SK-N-SH (cell line): ENCODE measurements at regions not wholly inside any gene's neighbourhood (a gene's known extent, or its start where the extent isn't known, plus 50 kb on each side); places are given as distances from the start of the nearest gene placed in this dataset.
"Not testable (repeated sequence)": the region's sequence is repeated elsewhere in the genome, so short reads cannot be mapped to it uniquely, and the experiment has no call there.

Experiments
- CTCF ChIA-PET: fragments of 300-600, 350-600 bp; formaldehyde crosslinking; extraction: SDS; loops from one replicate; lab custom pipeline; 2021; lab: Yijun Ruan, JAX
- POLR2A ChIA-PET: fragments of 350-600 bp; sonication (Branson Sonifier 250); formaldehyde crosslinking; extraction: SDS; loops from one replicate; lab custom pipeline; 2020; ENCODE audit warnings: antibody characterized with exemption, inconsistent platforms; lab: Yijun Ruan, JAX
- DNase-seq: peaks from one replicate; pipeline ENCODE4 v3.0.0; 2012
- H2AFZ ChIP-seq: fragments of 200-600 bp; sonication (generic); 2 replicates; pipeline ENCODE4 v1.8.1; 2016; ENCODE audit warnings: antibody characterized with exemption, mild to moderate bottlenecking, low read depth
- H3F3A ChIP-seq: fragments of 200-600 bp; sonication (generic); replicated peaks from 2 replicates; pipeline ENCODE3; 2016; ENCODE audit warnings: antibody characterized with exemption, mild to moderate bottlenecking; ENCODE audit not compliant: insufficient read depth
- H3K27ac ChIP-seq, 2 experiments: fragments of 200-500 bp in 1 of 2; fragments of 200-600 bp in 1 of 2; sonication (Bioruptor generic) in 1 of 2; sonication (generic), shearing (Covaris generic) in 1 of 2; 2 replicates each; pipeline versions ENCODE4 v1.5.1 to v1.6.1; 2014 to 2016; ENCODE audit warnings: low read depth in 2 of 2, inconsistent platforms in 1 of 2, low read length in 1 of 2, mild to moderate bottlenecking in 1 of 2, mixed read lengths in 1 of 2
- H3K27me3 ChIP-seq: fragments of 200-600 bp; sonication (generic), shearing (Covaris generic); 2 replicates; pipeline ENCODE4 v1.6.1; 2016; ENCODE audit warnings: mixed run types; ENCODE audit not compliant: insufficient read depth
- H3K36me3 ChIP-seq, 2 experiments: fragments of 200-500 bp in 1 of 2; fragments of 200-600 bp in 1 of 2; sonication (Bioruptor generic) in 1 of 2; sonication (generic) in 1 of 2; replicated peaks in 1 of 2; 2 replicates each; pipeline versions ENCODE3 to v1.5.1; 2014 to 2016; ENCODE audit warnings: low read length in 1 of 2, mild to moderate bottlenecking in 1 of 2; ENCODE audit not compliant: insufficient read depth in 2 of 2, control insufficient read depth in 1 of 2
- H3K4me1 ChIP-seq, 2 experiments: fragments of 200-500 bp in 1 of 2; fragments of 200-600 bp in 1 of 2; sonication (Bioruptor generic) in 1 of 2; sonication (generic), shearing (Covaris generic) in 1 of 2; 2 replicates each; pipeline versions ENCODE4 v1.5.1 to v1.6.1; 2014 to 2016; ENCODE audit warnings: low read depth in 1 of 2, low read length in 1 of 2, mixed run types in 1 of 2; ENCODE audit not compliant: insufficient read depth in 2 of 2, control insufficient read depth in 1 of 2
- H3K4me2 ChIP-seq: fragments of 200-600 bp; sonication (generic), shearing (Covaris generic); 2 replicates; pipeline ENCODE4 v1.6.1; 2017; ENCODE audit warnings: mixed run types
- H3K4me3 ChIP-seq, 2 experiments: fragments of 200-500 bp in 1 of 2; fragments of 200-600 bp in 1 of 2; sonication (Bioruptor generic) in 1 of 2; sonication (generic), shearing (Covaris generic) in 1 of 2; 2 replicates each; pipeline versions ENCODE4 v1.5.1 to v1.8.1; 2014 to 2016; ENCODE audit warnings: low read depth in 2 of 2, inconsistent platforms in 1 of 2, low read length in 1 of 2, mild to moderate bottlenecking in 1 of 2, mixed read lengths in 1 of 2, moderate library complexity in 1 of 2
- H3K79me2 ChIP-seq: fragments of 200-600 bp; sonication (generic); 2 replicates; pipeline ENCODE4 v1.8.1; 2017; ENCODE audit warnings: mild to moderate bottlenecking; ENCODE audit not compliant: insufficient read depth
- H3K9ac ChIP-seq: fragments of 200-600 bp; sonication (generic); 2 replicates; pipeline ENCODE4 v1.6.1; 2017; ENCODE audit warnings: mixed run types
- H3K9me2 ChIP-seq: fragments of 200-600 bp; sonication (generic); 2 replicates; pipeline ENCODE4 v1.6.1; 2017; ENCODE audit warnings: mixed run types
- H3K9me3 ChIP-seq: fragments of 200-600 bp; sonication (generic); 2 replicates; pipeline ENCODE4 v1.6.1; 2017; ENCODE audit warnings: mixed run types, mild to moderate bottlenecking, moderate library complexity
- H4K20me1 ChIP-seq: fragments of 200-600 bp; sonication (generic); 2 replicates; pipeline ENCODE4 v1.6.1; 2017; ENCODE audit warnings: mild to moderate bottlenecking, mixed run types; ENCODE audit not compliant: insufficient read depth
- EP300 ChIP-seq, 2 experiments: IDR thresholded peaks; 2 replicates each; pipeline versions ENCODE4 v1.4.0 to v1.6.1; 2012; ENCODE audit warnings: borderline replicate concordance in 1 of 2, low read depth in 1 of 2, low read length in 1 of 2
- EZH2phosphoT487 ChIP-seq: fragments of 200-600 bp; sonication (generic); IDR thresholded peaks from 2 replicates; pipeline ENCODE4 v1.6.1; 2017; ENCODE audit warnings: low read depth, mixed run types, mild to moderate bottlenecking, antibody characterized with exemption, moderate library complexity, borderline replicate concordance
- FOSL2 ChIP-seq: IDR thresholded peaks from 2 replicates; pipeline ENCODE4 v1.4.0; 2012; ENCODE audit warnings: low read depth, mild to moderate bottlenecking, moderate library complexity, borderline replicate concordance
- FOXJ3 ChIP-seq: sonication (generic); formaldehyde crosslinking; IDR thresholded peaks from 2 replicates; pipeline ENCODE4 v1.5.1; 2020; ENCODE audit warnings: mild to moderate bottlenecking, missing genetic modification reagents
- GATA2 ChIP-seq: sonication (generic); formaldehyde crosslinking; IDR thresholded peaks from 2 replicates; pipeline ENCODE4 v1.5.0; 2020; ENCODE audit warnings: mild to moderate bottlenecking, missing genetic modification reagents
- MEF2A ChIP-seq: IDR thresholded peaks from 2 replicates; pipeline ENCODE4 v1.4.0; 2012; ENCODE audit warnings: low read depth, borderline replicate concordance
- NRF1 ChIP-seq: IDR thresholded peaks from 2 replicates; pipeline ENCODE4 v1.6.1; 2012; ENCODE audit warnings: low read depth, mild to moderate bottlenecking, low read length
- POLR2AphosphoS5 ChIP-seq: IDR thresholded peaks from 2 replicates; pipeline ENCODE4 v1.6.1; 2012; ENCODE audit warnings: low read depth, low read length
- RAD21 ChIP-seq: IDR thresholded peaks from 2 replicates; pipeline ENCODE4 v1.6.1; 2012; ENCODE audit warnings: mild to moderate bottlenecking, low read length
- REST ChIP-seq: IDR thresholded peaks from 2 replicates; pipeline ENCODE4 v1.6.1; 2012; ENCODE audit warnings: mild to moderate bottlenecking, low read depth, low read length, moderate library complexity
- RXRA ChIP-seq: IDR thresholded peaks from 2 replicates; pipeline ENCODE4 v1.4.0; 2012; ENCODE audit warnings: low read depth, mild to moderate bottlenecking, borderline replicate concordance
- SIN3A ChIP-seq: IDR thresholded peaks from 2 replicates; pipeline ENCODE4 v1.6.1; 2012; ENCODE audit warnings: low read depth, mild to moderate bottlenecking, low read length, moderate library complexity, borderline replicate concordance
- TEAD4 ChIP-seq: IDR thresholded peaks from 2 replicates; pipeline ENCODE4 v1.4.0; 2012; ENCODE audit warnings: mild to moderate bottlenecking, borderline replicate concordance; ENCODE audit not compliant: insufficient read depth
- USF2 ChIP-seq: fragments of 150-350 bp; IDR thresholded peaks from 2 replicates; pipeline ENCODE4 v1.6.1; 2017; ENCODE audit warnings: antibody characterized with exemption, low read length, low read depth, borderline replicate concordance
- YY1 ChIP-seq: IDR thresholded peaks from 2 replicates; pipeline ENCODE4 v1.4.0; 2012; ENCODE audit warnings: low read depth, mild to moderate bottlenecking
- ZBTB33 ChIP-seq: IDR thresholded peaks from 2 replicates; pipeline ENCODE4 v1.4.0; 2012; ENCODE audit warnings: low read depth, borderline replicate concordance
- WGBS: methylation state at CpG from one replicate; pipeline ENCODE4 v1.1.6; 2017; ENCODE audit warnings: low lambda C conversion rate; 5-methylcytosine and 5-hydroxymethylcytosine counted together
- TF ChIP-seq, protein P1 (sequence below): IDR thresholded peaks from 2 replicates; pipeline ENCODE4; 2012

DNA sequence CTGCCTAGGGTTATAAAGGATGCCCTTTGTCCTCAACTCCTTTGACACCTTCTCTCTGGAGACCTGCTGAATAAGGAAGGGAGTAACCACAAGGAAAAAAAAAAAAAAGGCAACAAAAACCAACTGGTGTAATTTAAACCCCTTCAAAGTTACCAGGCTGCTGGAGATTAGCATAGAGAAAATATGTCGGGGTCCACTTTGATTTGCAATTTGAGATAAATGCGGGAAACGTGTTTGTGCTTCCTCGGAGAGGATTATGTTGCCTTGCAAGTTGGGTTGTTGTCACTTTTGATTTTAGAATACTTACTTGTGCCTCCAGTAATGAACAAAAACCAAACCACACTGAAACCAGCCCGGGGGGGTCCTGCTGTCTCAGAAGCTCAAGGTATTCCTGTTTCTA, 200.2 kb upstream of the MYL2 start (continued):
- TF ChIP-seq ZBTB33 (no peak), POLR2AphosphoS5 (no peak), SIN3A (no peak)
- TF ChIP-seq, all 33 proteins: peak for 0

DNA sequence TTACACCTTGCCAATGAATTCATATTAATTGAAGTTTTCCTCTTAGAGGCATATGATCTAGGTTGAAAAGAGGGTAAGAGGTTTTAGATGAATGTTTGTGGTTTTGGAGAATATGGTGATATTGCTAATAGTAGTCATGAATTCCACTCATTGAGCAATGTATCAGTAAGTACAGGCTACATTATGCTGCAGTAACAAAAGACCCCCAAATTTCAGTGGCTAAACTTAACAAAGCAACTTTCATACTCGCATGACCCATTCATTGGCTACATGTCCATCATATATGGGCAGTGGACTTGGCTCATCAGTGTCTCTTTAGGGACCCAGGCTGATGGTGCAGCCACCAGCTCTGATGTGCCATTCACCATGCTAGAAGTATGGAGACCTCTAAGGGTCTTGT, 196.6 kb upstream of the MYL2 start:
- no peaks in the 10 kb centered on the region for H3F3A ChIP-seq
- H3K4me2 ChIP-seq = no peak overlapping the region
- no peaks in the 10 kb centered on the region for H3K9me2 ChIP-seq
- no peak overlapping the region for H2AFZ ChIP-seq
- H3K4me1 ChIP-seq = peaks cover 0 to 1% of the 10 kb centered on the region in 2 experiments; a peak in 1 of 4 replicates
- no peak overlapping the region for H3K9ac ChIP-seq
- CTCF ChIA-PET = interaction anchor here (1.4 kb wide), 1 partner anchor 9 kb away, joined by 3 read pairs; no protein-coding TSS in a partner anchor
- H3K4me3 ChIP-seq = no peak overlapping the region
- H3K79me2 ChIP-seq = no peaks in the 10 kb centered on the region
- WGBS = 67% methylated on average over 1 of the region's 1 CpG
- H3K9me3 ChIP-seq = no peaks in the 10 kb centered on the region
- no peak for DNase-seq
- H3K36me3 ChIP-seq = no peaks in the 10 kb centered on the region
- H4K20me1 ChIP-seq = no peaks in the 10 kb centered on the region
- TF ChIP-seq REST = no peak
- no peak for TF ChIP-seq FOSL2
- TF ChIP-seq YY1 = no peak
- no peak for TF ChIP-seq POLR2AphosphoS5
- TF ChIP-seq EZH2phosphoT487 = no peak
- TF ChIP-seq EP300 (IDR thresholded peaks at IDR 0.05; ENCODE audit: borderline replicate concordance in 1 of 2, low read depth in 1 of 2, low read length in 1 of 2) = no peak
- TF ChIP-seq, protein P1, sequence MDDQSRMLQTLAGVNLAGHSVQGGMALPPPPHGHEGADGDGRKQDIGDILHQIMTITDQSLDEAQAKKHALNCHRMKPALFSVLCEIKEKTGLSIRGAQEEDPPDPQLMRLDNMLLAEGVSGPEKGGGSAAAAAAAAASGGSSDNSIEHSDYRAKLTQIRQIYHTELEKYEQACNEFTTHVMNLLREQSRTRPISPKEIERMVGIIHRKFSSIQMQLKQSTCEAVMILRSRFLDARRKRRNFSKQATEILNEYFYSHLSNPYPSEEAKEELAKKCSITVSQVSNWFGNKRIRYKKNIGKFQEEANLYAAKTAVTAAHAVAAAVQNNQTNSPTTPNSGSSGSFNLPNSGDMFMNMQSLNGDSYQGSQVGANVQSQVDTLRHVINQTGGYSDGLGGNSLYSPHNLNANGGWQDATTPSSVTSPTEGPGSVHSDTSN = no peak
- no peak for TF ChIP-seq USF2
- TF ChIP-seq FOXJ3 (CRISPR knock-in tag) = no peak
- TF ChIP-seq RAD21 = no peak
- no peak for TF ChIP-seq GATA2
- TF ChIP-seq TEAD4 = no peak
- TF ChIP-seq NRF1 = no peak
- no peak for TF ChIP-seq MEF2A
- no peak for TF ChIP-seq RXRA
- H3K27me3 ChIP-seq = no peaks in the 10 kb centered on the region
- no peak overlapping the region for H3K27ac ChIP-seq
- POLR2A ChIA-PET = no interaction called here

GRCh38 chr12:111113313-111113712, 192.9 kb upstream of the MYL2 start:
- H3K79me2 ChIP-seq, H4K20me1 ChIP-seq, H3F3A ChIP-seq, H3K27ac ChIP-seq, DNase-seq, H3K4me1 ChIP-seq, H3K36me3 ChIP-seq, H3K4me2 ChIP-seq, H3K27me3 ChIP-seq, H3K9ac ChIP-seq, H3K9me3 ChIP-seq, H3K9me2 ChIP-seq, H3K4me3 ChIP-seq, H2AFZ ChIP-seq, POLR2A ChIA-PET: not testable (repeated sequence)
- WGBS = 40% methylated on average over 3 of the region's 3 CpGs
- CTCF ChIA-PET = interaction anchor here (1.5 kb wide), 1 partner anchor 80 kb away, joined by 4 read pairs; no protein-coding TSS in a partner anchor
